ENCODE measurements at regions not wholly inside any gene's neighbourhood (a gene's known extent, or its start where the extent isn't known, plus 50 kb on each side); places are given as distances from the start of the nearest gene placed in this dataset.

GRCh38 chr20:12416281-12416680, 498.6 kb downstream of the BTBD3 start:
- Histone ChIP-seq H3K36me3 (no peaks in the 10 kb centered on the region), H3K4me2 (no peak overlapping the region), H3K79me2 (ENCODE audit: low read depth) (no peaks in the 10 kb centered on the region), H3K9me3 (ENCODE audit: low read depth) (no peaks in the 10 kb centered on the region), H3K9ac (no peak overlapping the region), H3K4me1 (peaks cover 3% of the 10 kb centered on the region), H2AFZ (replicated peaks) (no peak overlapping the region), H4K20me1 (ENCODE audit: low read depth) (no peaks in the 10 kb centered on the region), H3F3A (ENCODE audit: low read depth) (no peaks in the 10 kb centered on the region), H3K27me3 (no peaks in the 10 kb centered on the region), H3K4me3 (no peak overlapping the region), H3K27ac (no peak overlapping the region)
- TF ChIP-seq EZH2 (IDR thresholded peaks at IDR 0.05) (no peak), EZH2phosphoT487 (IDR thresholded peaks at IDR 0.05) (no peak), CTCF (IDR thresholded peaks at IDR 0.05) (no peak)
- Mint-ChIP-seq H3K4me1 (peaks cover 14% of the 10 kb centered on the region), H3K9me3 (no peaks in the 10 kb centered on the region), H3K27me3 (ENCODE audit: insufficient read depth, low read depth) (no peaks in the 10 kb centered on the region), H3K36me3 (no peaks in the 10 kb centered on the region), H3K4me3 (no peak overlapping the region), H3K27ac (no peak overlapping the region)
- peak; percentile 4 for DNase-seq (ENCODE audit: low spot score)

DNA sequence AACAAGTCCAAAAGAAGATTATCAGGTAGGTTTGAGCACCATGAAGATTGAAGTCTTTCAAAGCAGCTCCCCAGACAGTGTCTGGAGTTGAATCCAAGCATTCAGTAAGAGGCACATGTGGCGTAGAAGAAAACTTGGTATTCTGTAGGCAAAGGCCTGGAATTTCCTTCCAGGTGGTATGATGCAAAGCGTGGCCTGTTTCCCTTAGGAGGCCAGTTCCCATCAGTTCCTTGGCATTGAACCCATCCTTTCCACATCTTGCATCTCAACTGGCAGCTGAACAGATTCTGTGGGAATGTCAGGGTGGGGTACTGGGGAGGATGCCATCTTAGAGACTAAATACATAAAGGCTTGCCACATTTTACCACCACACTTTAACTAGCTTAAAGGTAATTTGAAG, 516.0 kb downstream of the BTBD3 start:
- Histone ChIP-seq H3K9me3 (ENCODE audit: low read depth) (no peaks in the 10 kb centered on the region), H3K36me3 (no peaks in the 10 kb centered on the region), H3K27ac (no peak overlapping the region), H3K4me1 (no peaks in the 10 kb centered on the region), H2AFZ (replicated peaks) (no peak overlapping the region), H3K79me2 (ENCODE audit: low read depth) (no peaks in the 10 kb centered on the region), H3F3A (ENCODE audit: low read depth) (no peaks in the 10 kb centered on the region), H3K4me2 (no peak overlapping the region), H3K9ac (no peak overlapping the region), H4K20me1 (ENCODE audit: low read depth) (no peaks in the 10 kb centered on the region), H3K4me3 (no peak overlapping the region), H3K27me3 (no peaks in the 10 kb centered on the region)
- Mint-ChIP-seq H3K4me3 (no peak overlapping the region), H3K27ac (no peak overlapping the region), H3K9me3 (no peaks in the 10 kb centered on the region), H3K27me3 (ENCODE audit: insufficient read depth, low read depth) (peaks cover 2% of the 10 kb centered on the region), H3K36me3 (no peaks in the 10 kb centered on the region), H3K4me1 (no peaks in the 10 kb centered on the region)
- DNase-seq (ENCODE audit: low spot score) = no peak
- TF ChIP-seq EZH2phosphoT487 (IDR thresholded peaks at IDR 0.05) (no peak), CTCF (IDR thresholded peaks at IDR 0.05) (no peak), EZH2 (IDR thresholded peaks at IDR 0.05) (no peak)

DNA sequence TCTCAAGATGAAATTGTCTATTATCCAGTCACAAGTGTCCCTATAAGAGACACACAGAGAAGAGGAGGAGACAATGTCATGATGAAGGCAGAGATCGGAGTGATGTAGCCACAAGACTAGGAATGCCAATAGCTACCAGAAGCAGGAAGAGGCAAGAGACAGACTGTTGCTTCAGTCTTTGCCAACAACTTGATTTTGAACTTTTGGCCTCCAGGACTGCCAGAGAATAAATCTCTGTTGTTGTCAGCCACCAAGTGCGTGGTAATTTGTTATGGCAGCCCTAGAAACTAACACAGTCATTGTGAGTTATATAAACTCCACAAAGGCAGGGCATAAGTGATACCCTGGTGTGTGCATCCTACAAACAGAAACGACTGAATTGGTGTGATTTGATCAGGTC, 517.0 kb downstream of the BTBD3 start:
- H3K4me1 Mint-ChIP-seq = no peaks in the 10 kb centered on the region
- Histone ChIP-seq H3K27me3 (no peaks in the 10 kb centered on the region), H3K27ac (no peak overlapping the region), H3K4me2 (no peak overlapping the region), H3K9ac (no peak overlapping the region), H3K4me1 (no peaks in the 10 kb centered on the region), H3K36me3 (no peaks in the 10 kb centered on the region), H3F3A (ENCODE audit: low read depth) (no peaks in the 10 kb centered on the region), H4K20me1 (ENCODE audit: low read depth) (no peaks in the 10 kb centered on the region), H3K4me3 (no peak overlapping the region), H3K9me3 (ENCODE audit: low read depth) (no peaks in the 10 kb centered on the region), H2AFZ (replicated peaks) (no peak overlapping the region), H3K79me2 (ENCODE audit: low read depth) (no peaks in the 10 kb centered on the region)
- H3K4me3 Mint-ChIP-seq = no peak overlapping the region
- peaks cover 2% of the 10 kb centered on the region for H3K27me3 Mint-ChIP-seq (ENCODE audit: insufficient read depth, low read depth)
- no peak overlapping the region for H3K27ac Mint-ChIP-seq
- DNase-seq (ENCODE audit: low spot score) = no peak
- TF ChIP-seq CTCF (IDR thresholded peaks at IDR 0.05) (no peak), EZH2phosphoT487 (IDR thresholded peaks at IDR 0.05) (no peak), EZH2 (IDR thresholded peaks at IDR 0.05) (no peak)
- H3K9me3 Mint-ChIP-seq = no peaks in the 10 kb centered on the region
- H3K36me3 Mint-ChIP-seq = no peaks in the 10 kb centered on the region

DNA sequence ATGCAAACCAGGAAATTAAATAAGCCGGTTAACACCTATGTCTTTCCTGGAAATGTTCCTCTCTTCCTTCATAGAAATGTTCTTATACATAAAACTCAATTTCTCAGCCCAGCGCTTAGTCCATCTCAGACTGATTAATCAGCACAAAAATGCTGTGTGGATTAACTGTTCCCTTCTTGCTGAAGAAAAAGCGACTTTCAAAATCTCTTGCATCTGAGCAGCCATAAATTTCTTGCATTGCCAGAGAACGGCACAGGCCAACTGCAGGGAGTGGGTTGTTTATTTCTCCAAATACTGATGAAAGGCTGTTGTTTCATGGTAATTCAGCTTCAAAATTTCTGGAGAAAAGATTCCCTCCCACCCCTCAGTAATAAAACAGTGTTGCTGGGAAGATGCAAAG, 517.6 kb downstream of the BTBD3 start:
- Mint-ChIP-seq H3K4me3 (no peak overlapping the region), H3K9me3 (no peaks in the 10 kb centered on the region), H3K27ac (no peak overlapping the region), H3K4me1 (no peaks in the 10 kb centered on the region), H3K36me3 (no peaks in the 10 kb centered on the region), H3K27me3 (ENCODE audit: insufficient read depth, low read depth) (peaks cover 2% of the 10 kb centered on the region)
- no peaks in the 10 kb centered on the region for H3K79me2 ChIP-seq (ENCODE audit: low read depth)
- TF ChIP-seq EZH2phosphoT487 (IDR thresholded peaks at IDR 0.05) = no peak
- no peak for TF ChIP-seq CTCF (IDR thresholded peaks at IDR 0.05)
- H3F3A ChIP-seq (ENCODE audit: low read depth) = no peaks in the 10 kb centered on the region
- H3K4me3 ChIP-seq = no peak overlapping the region
- no peak overlapping the region for H3K27ac ChIP-seq
- no peaks in the 10 kb centered on the region for H3K9me3 ChIP-seq (ENCODE audit: low read depth)
- no peak overlapping the region for H3K9ac ChIP-seq
- no peak overlapping the region for H3K4me2 ChIP-seq
- no peaks in the 10 kb centered on the region for H3K36me3 ChIP-seq
- H4K20me1 ChIP-seq (ENCODE audit: low read depth) = no peaks in the 10 kb centered on the region
- DNase-seq (ENCODE audit: low spot score) = no peak
- H3K27me3 ChIP-seq = no peaks in the 10 kb centered on the region
- H2AFZ ChIP-seq (replicated peaks) = no peak overlapping the region
- no peaks in the 10 kb centered on the region for H3K4me1 ChIP-seq
